ENCODE measurements at regions not wholly inside any gene's neighbourhood (a gene's known extent, or its start where the extent isn't known, plus 50 kb on each side); places are given as distances from the start of the nearest gene placed in this dataset.
A peak's percentile ranks its signal among the peaks of the same experiment; 100 is the strongest.
"Not testable (repeated sequence)": the region's sequence is repeated elsewhere in the genome, so short reads cannot be mapped to it uniquely, and the experiment has no call there.

- DNase-seq, result no peak
These were observed 303.9 kb upstream of the DEFB112 start for GRCh38 chr6:50353603-50354002.

- no peak for DNase-seq
These were observed 308.4 kb upstream of the DEFB112 start for GRCh38 chr6:50358113-50358512.

GRCh38 chr6:50361641-50362331 is 312.1 kb upstream of the DEFB112 start:
- no peak for DNase-seq

- DNase-seq, result no peak
These were observed 313.0 kb upstream of the DEFB112 start for GRCh38 chr6:50362706-50363105.

- DNase-seq, result no peak
These were observed 320.3 kb upstream of the DEFB112 start for GRCh38 chr6:50369996-50370395.

GRCh38 chr6:50380406-50381098 is 330.8 kb upstream of the DEFB112 start:
- DNase-seq, result peak in 1 of 2 donors; percentile 12

GRCh38 chr6:50381099-50381415 is 331.3 kb upstream of the DEFB112 start:
- peak in 1 of 2 donors; percentile 0 for DNase-seq

- DNase-seq, result no peak
These were observed 322.9 kb upstream of the TFAP2D start for GRCh38 chr6:50390416-50390815.

- not testable (repeated sequence) for DNase-seq
These were observed 319.2 kb upstream of the TFAP2D start for GRCh38 chr6:50394139-50394538.

GRCh38 chr6:50404643-50405042 is 308.7 kb upstream of the TFAP2D start:
- no peak for DNase-seq

- DNase-seq, result no peak
These were observed 302.7 kb upstream of the TFAP2D start for GRCh38 chr6:50410579-50410978.

GRCh38 chr6:50421041-50421440 is 292.3 kb upstream of the TFAP2D start:
- DNase-seq, result not testable (repeated sequence)

GRCh38 chr6:50427267-50427666 is 286.1 kb upstream of the TFAP2D start:
- DNase-seq, result no peak

- no peak for DNase-seq
These were observed 275.4 kb upstream of the TFAP2D start for GRCh38 chr6:50437901-50438300.

- DNase-seq, result no peak
These were observed 270.7 kb upstream of the TFAP2D start for GRCh38 chr6:50442531-50443040.

GRCh38 chr6:50443144-50443543 is 270.2 kb upstream of the TFAP2D start:
- no peak for DNase-seq

- no peak for DNase-seq
These were observed 264.2 kb upstream of the TFAP2D start for GRCh38 chr6:50449128-50449527.

- DNase-seq, result no peak
These were observed 261.4 kb upstream of the TFAP2D start for GRCh38 chr6:50451826-50452400.

- DNase-seq, result no peak
These were observed 258.3 kb upstream of the TFAP2D start for GRCh38 chr6:50455029-50455428.

- no peak for DNase-seq
These were observed 256.0 kb upstream of the TFAP2D start for GRCh38 chr6:50457351-50457750.

- no peak for DNase-seq
These were observed 251.6 kb upstream of the TFAP2D start for GRCh38 chr6:50461696-50462095.

GRCh38 chr6:50463931-50464330 is 249.4 kb upstream of the TFAP2D start:
- no peak for DNase-seq

- no peak for DNase-seq
These were observed 245.4 kb upstream of the TFAP2D start for GRCh38 chr6:50467931-50468330.

- DNase-seq, result no peak
These were observed 242.3 kb upstream of the TFAP2D start for GRCh38 chr6:50471041-50471440.
